IMR-90 (cell line): ENCODE measurements at regions not wholly inside any gene's neighbourhood (a gene's known extent, or its start where the extent isn't known, plus 50 kb on each side); places are given as distances from the start of the nearest gene placed in this dataset.

Experiments
- ATAC-seq: fragments of 200-7000 bp; cut with Tn5 transposase; 2 replicates; pipeline ENCODE4 v1.9.1; 2020; ENCODE audit warnings: low read depth, mild to moderate bottlenecking, moderate library complexity
- BruUV-seq: library from RNA; stranded (reverse); fragments of 400-500 nt; replicated peaks from 2 replicates; lab custom pipeline; 2021; lab: Mats Ljungman, UMichigan
- CTCF ChIA-PET: fragments of 300-600 bp; formaldehyde crosslinking; extraction: SDS; loops from one replicate; lab custom pipeline; 2021; ENCODE audit warnings: antibody characterized with exemption; lab: Yijun Ruan, JAX
- POLR2A ChIA-PET: fragments of 300-600 bp; sonication (Branson Sonifier 250); formaldehyde crosslinking; loops from one replicate; lab custom pipeline; 2022; ENCODE audit warnings: antibody characterized with exemption; ENCODE audit not compliant: unreplicated experiment; lab: Charles Lee
- DNase-seq: peaks from one replicate; pipeline ENCODE4 v3.0.0; 2013
- H2AFZ ChIP-seq: replicated peaks from 2 replicates; pipeline ENCODE3; 2013; ENCODE audit warnings: low read length, mild to moderate bottlenecking; ENCODE audit not compliant: poor library complexity
- H2AK5ac ChIP-seq: 2 replicates; pipeline ENCODE4 v1.6.1; 2013; ENCODE audit warnings: low read depth, low read length, inconsistent platforms
- H2AK9ac ChIP-seq: replicated peaks from 2 replicates; pipeline ENCODE3; 2013; ENCODE audit warnings: mild to moderate bottlenecking, low read depth, low read length, moderate library complexity; ENCODE audit not compliant: poor library complexity
- H2BK120ac ChIP-seq: 2 replicates; pipeline ENCODE4 v1.6.1; 2013; ENCODE audit warnings: low read depth, low read length, inconsistent platforms
- H2BK15ac ChIP-seq: 3 replicates; pipeline ENCODE4 v1.6.1; 2013; ENCODE audit warnings: low read depth, low read length, inconsistent platforms
- H2BK20ac ChIP-seq: 2 replicates; pipeline ENCODE4 v1.6.1; 2013; ENCODE audit warnings: low read depth, mild to moderate bottlenecking, inconsistent platforms, low read length, moderate library complexity
- H2BK5ac ChIP-seq: 2 replicates; pipeline ENCODE4 v1.6.1; 2013; ENCODE audit warnings: mild to moderate bottlenecking, low read depth, low read length, inconsistent platforms; ENCODE audit not compliant: poor library complexity, severe bottlenecking
- H3K14ac ChIP-seq: replicated peaks from 2 replicates; pipeline ENCODE4 v1.6.1; 2013; ENCODE audit warnings: low read depth, low read length, inconsistent platforms
- H3K18ac ChIP-seq: 2 replicates; pipeline ENCODE4 v1.6.1; 2013; ENCODE audit warnings: low read depth, low read length, control low read depth
- H3K23ac ChIP-seq: 2 replicates; pipeline ENCODE4 v1.6.1; 2013; ENCODE audit warnings: low read depth, low read length, inconsistent platforms
- H3K27ac ChIP-seq: 2 replicates; pipeline ENCODE4 v1.5.1; 2013; ENCODE audit warnings: mild to moderate bottlenecking, control low read depth, low read length; ENCODE audit not compliant: insufficient read depth
- H3K27me3 ChIP-seq: 2 replicates; pipeline ENCODE4 v1.6.1; 2013; ENCODE audit warnings: low read length; ENCODE audit not compliant: control insufficient read depth, insufficient read depth
- H3K36me3 ChIP-seq: 2 replicates; pipeline ENCODE4 v1.6.1; 2013; ENCODE audit warnings: low read length, mixed read lengths; ENCODE audit not compliant: control insufficient read depth, insufficient read depth
- H3K4ac ChIP-seq: 2 replicates; pipeline ENCODE4 v1.6.1; 2013; ENCODE audit warnings: low read depth, low read length, inconsistent platforms
- H3K4me1 ChIP-seq: 2 replicates; pipeline ENCODE4 v1.6.1; 2013; ENCODE audit warnings: low read length, mixed read lengths; ENCODE audit not compliant: control insufficient read depth, insufficient read depth
- H3K4me2 ChIP-seq: 2 replicates; pipeline ENCODE4 v1.6.1; 2013; ENCODE audit warnings: low read depth, mild to moderate bottlenecking, control low read depth, low read length, moderate library complexity
- H3K4me3 ChIP-seq: 2 replicates; pipeline ENCODE4 v1.5.1; 2013; ENCODE audit warnings: low read depth, mild to moderate bottlenecking, control low read depth, low read length, moderate library complexity; ENCODE audit not compliant: insufficient read depth
- H3K56ac ChIP-seq: 2 replicates; pipeline ENCODE4 v1.6.1; 2013; ENCODE audit warnings: low read length, inconsistent platforms; ENCODE audit not compliant: insufficient read depth; ENCODE audit errors: extremely low read depth
- H3K79me1 ChIP-seq, 2 experiments: 2 replicates each; pipeline ENCODE4 v1.6.1; 2013; ENCODE audit warnings: low read length in 2 of 2, inconsistent platforms in 1 of 2, low read depth in 1 of 2
- H3K9ac ChIP-seq: 2 replicates; pipeline ENCODE4 v1.6.1; 2013; ENCODE audit warnings: low read depth, low read length, control low read depth
- H3K9me1 ChIP-seq: 2 replicates; pipeline ENCODE4 v1.6.1; 2013; ENCODE audit warnings: low read length, inconsistent platforms; ENCODE audit not compliant: insufficient read depth
- H3K9me3 ChIP-seq: 2 replicates; pipeline ENCODE4 v1.6.1; 2013; ENCODE audit warnings: low read length; ENCODE audit not compliant: control insufficient read depth, insufficient read depth
- H4K20me1 ChIP-seq: 2 replicates; pipeline ENCODE4 v1.6.1; 2013; ENCODE audit warnings: low read length, inconsistent platforms; ENCODE audit not compliant: insufficient read depth
- H4K5ac ChIP-seq: 2 replicates; pipeline ENCODE4 v1.6.1; 2013; ENCODE audit warnings: mild to moderate bottlenecking, low read depth, low read length, control low read depth
- H4K8ac ChIP-seq, 2 experiments: 2 replicates each; pipeline ENCODE4 v1.6.1; 2013; ENCODE audit warnings: low read depth in 2 of 2, low read length in 2 of 2, control low read depth in 1 of 2, inconsistent platforms in 1 of 2
- H4K91ac ChIP-seq: 2 replicates; pipeline ENCODE4 v1.6.1; 2013; ENCODE audit warnings: low read depth, low read length, inconsistent platforms; ENCODE audit not compliant: insufficient read depth
- BHLHE40 ChIP-seq: fragments of 150-350 bp; IDR thresholded peaks from 2 replicates; pipeline ENCODE4 v1.6.1; 2016; ENCODE audit warnings: mild to moderate bottlenecking, low read depth, low read length
- CEBPB ChIP-seq: IDR thresholded peaks from 2 replicates; pipeline ENCODE4 v1.6.1; 2012; ENCODE audit warnings: low read depth, low read length, improper control_type of control experiment
- CHD1 ChIP-seq: IDR thresholded peaks from 2 replicates; pipeline ENCODE4 v1.6.1; 2012; ENCODE audit warnings: low read depth, low read length, improper control_type of control experiment
- CTCF ChIP-seq: conservative IDR thresholded peaks from 2 replicates; pipeline ENCODE4 v1.5.1; 2012; ENCODE audit warnings: mild to moderate bottlenecking, low read depth, low read length, improper control_type of control experiment
- ELK1 ChIP-seq: fragments of 150-350 bp; IDR thresholded peaks from 2 replicates; pipeline ENCODE4 v1.6.1; 2016; ENCODE audit warnings: low read depth, mild to moderate bottlenecking, low read length, moderate library complexity, borderline replicate concordance
- MAZ ChIP-seq: IDR thresholded peaks from 2 replicates; pipeline ENCODE4 v1.6.1; 2012; ENCODE audit warnings: low read depth, mild to moderate bottlenecking, low read length, improper control_type of control experiment, moderate library complexity, borderline replicate concordance
- MXI1 ChIP-seq: IDR thresholded peaks from 2 replicates; pipeline ENCODE4 v1.6.1; 2012; ENCODE audit warnings: low read depth, mild to moderate bottlenecking, low read length, moderate library complexity, borderline replicate concordance
- NFE2L2 ChIP-seq: fragments of 150-350 bp; IDR thresholded peaks from 2 replicates; pipeline ENCODE4 v1.6.1; 2016; ENCODE audit warnings: low read depth, mild to moderate bottlenecking, low read length
- POLR2A ChIP-seq: IDR thresholded peaks from 2 replicates; pipeline ENCODE4 v1.6.1; 2012; ENCODE audit warnings: mild to moderate bottlenecking, low read depth, low read length
- RAD21 ChIP-seq: IDR thresholded peaks from 2 replicates; pipeline ENCODE4 v1.6.1; 2012; ENCODE audit warnings: low read length, improper control_type of control experiment
- SMC3 ChIP-seq: fragments of 150-350 bp; IDR thresholded peaks from 2 replicates; pipeline ENCODE4 v1.6.1; 2016; ENCODE audit warnings: low read depth, mild to moderate bottlenecking, antibody characterized with exemption, low read length, moderate library complexity
- USF2 ChIP-seq: fragments of 150-350 bp; IDR thresholded peaks from 2 replicates; pipeline ENCODE4 v1.6.1; 2017; ENCODE audit warnings: mild to moderate bottlenecking, antibody characterized with exemption, low read length, low read depth
- WGBS, 2 experiments: methylation state at CpG; one replicate each; pipeline versions ENCODE4 v1.1.5 to v1.1.7; 2013; ENCODE audit warnings: missing lambda C conversion rate in 2 of 2; ENCODE audit not compliant: insufficient read length in 1 of 2; ENCODE audit errors: extremely low coverage in 2 of 2; 5-methylcytosine and 5-hydroxymethylcytosine counted together
- dilution Hi-C: fragments of 300-500 bp; cut with HindIII; formaldehyde crosslinking; loops from one replicate; pipeline ENCODE4 v1.14.3; 2018; ENCODE audit warnings: low sequenced_read_pairs; ENCODE audit not compliant: unreplicated experiment
- in situ Hi-C: fragments of 300-500 bp; cut with MboI; formaldehyde crosslinking; loops from 3 replicates; pipeline ENCODE4 v1.14.3; 2019; ENCODE audit warnings: low sequenced_read_pairs, inconsistent platforms, mixed read lengths
- intact Hi-C: fragments of 100-400 bp; cut with micrococcal nuclease; formaldehyde crosslinking; loops from 2 replicates; pipeline ENCODE4 v1.10.0; 2022

GRCh38 chr6:49025273-49026240 is 437.5 kb downstream of the MMUT start (continued):
- no peak for TF ChIP-seq MXI1

GRCh38 chr6:49004801-49005200 is 458.3 kb downstream of the MMUT start:
- dilution Hi-C loops (no loop called here), in situ Hi-C loops (no loop called here), intact Hi-C loops (no loop called here)
- H2AFZ ChIP-seq: no peak overlapping the region
- no peak overlapping the region for H3K56ac ChIP-seq
- ATAC-seq: no peak
- no peaks in the 10 kb centered on the region for H3K4me1 ChIP-seq
- no peaks in the 10 kb centered on the region for H3K79me1 ChIP-seq
- no peak overlapping the region for H3K14ac ChIP-seq
- no peak overlapping the region for H3K4ac ChIP-seq
- no CpG with 5 or more reads among the region's 2 CpGs for WGBS, 2 experiments
- H3K36me3 ChIP-seq: no peaks in the 10 kb centered on the region
- H4K91ac ChIP-seq: no peak overlapping the region
- no peak overlapping the region for H4K8ac ChIP-seq
- no peak overlapping the region for H2BK20ac ChIP-seq
- no peak overlapping the region for H4K5ac ChIP-seq
- H2BK15ac ChIP-seq: no peak overlapping the region
- no peak overlapping the region for H3K9ac ChIP-seq
- H3K27ac ChIP-seq: no peak overlapping the region
- H3K4me3 ChIP-seq: no peak overlapping the region
- DNase-seq: no peak
- H2BK120ac ChIP-seq: no peak overlapping the region
- H3K23ac ChIP-seq: no peak overlapping the region
- H3K4me2 ChIP-seq: no peak overlapping the region
- H3K9me3 ChIP-seq: no peaks in the 10 kb centered on the region
- no peak overlapping the region for H3K18ac ChIP-seq
- H2AK5ac ChIP-seq: no peak overlapping the region
- H2AK9ac ChIP-seq: no peak overlapping the region
- no peak overlapping the region for H2BK5ac ChIP-seq
- no peaks in the 10 kb centered on the region for H3K27me3 ChIP-seq
- POLR2A ChIA-PET: no interaction called here
- BruUV-seq: no TSS peak
- no peaks in the 10 kb centered on the region for H3K9me1 ChIP-seq
- CTCF ChIA-PET: no interaction called here
- H4K20me1 ChIP-seq: no peaks in the 10 kb centered on the region
- no peak for TF ChIP-seq SMC3
- TF ChIP-seq NFE2L2: no peak
- TF ChIP-seq USF2: no peak
- TF ChIP-seq POLR2A: no peak
- TF ChIP-seq CEBPB: no peak
- no peak for TF ChIP-seq RAD21
- no peak for TF ChIP-seq MXI1
- no peak for TF ChIP-seq ELK1
- TF ChIP-seq MAZ: no peak
- TF ChIP-seq CTCF: no peak
- TF ChIP-seq BHLHE40: no peak
- TF ChIP-seq CHD1: no peak
